ENCODE measurements at regions not wholly inside any gene's neighbourhood (a gene's known extent, or its start where the extent isn't known, plus 50 kb on each side); places are given as distances from the start of the nearest gene placed in this dataset.

GRCh38 chr9:135341612-135342169, 137.9 kb upstream of the PPP1R26 start:
- ChIA-PET CTCF (interaction anchor here (0.8 to 15.9 kb wide), 9 partner anchors 10 to 257 kb away, joined by 3 to 196 read pairs (median 4); partner anchors contain the start of gene OLFM1), POLR2A (no interaction called here)
- 52% methylated on average over 7 of the region's 13 CpGs for WGBS (ENCODE audit: missing lambda C conversion rate)
- no peak for TF ChIP-seq EHMT2 (IDR thresholded peaks at IDR 0.05; ENCODE audit: low read depth)
- no peak for TF ChIP-seq RCOR1 (IDR thresholded peaks at IDR 0.05; ENCODE audit: low read depth, low read length)
- no peak for TF ChIP-seq FOXS1 (CRISPR knock-in tag; IDR thresholded peaks at IDR 0.05)
- TF ChIP-seq ELK1 (IDR thresholded peaks at IDR 0.05; ENCODE audit: low read depth, low read length) = no peak
- TF ChIP-seq HES2 (IDR thresholded peaks at IDR 0.05) = no peak
- no peak for TF ChIP-seq PHF8 (IDR thresholded peaks at IDR 0.05; ENCODE audit: borderline replicate concordance, low read depth)
- TF ChIP-seq USF2 (IDR thresholded peaks at IDR 0.05) = no peak
- TF ChIP-seq MAFK (IDR thresholded peaks at IDR 0.05; ENCODE audit: partially characterized antibody) = no peak
- no peak for TF ChIP-seq BCL3 (IDR thresholded peaks at IDR 0.05)
- TF ChIP-seq NFE2L2 (conservative IDR thresholded peaks at IDR 0.05; ENCODE audit: low read length) = no peak
- TF ChIP-seq MYC (IDR thresholded peaks at IDR 0.05; ENCODE audit: borderline replicate concordance, low read length) = no peak
- Histone ChIP-seq H3K4me3 (no peak overlapping the region), H3K4me1 (no peaks in the 10 kb centered on the region), H3K4me2 (no peak overlapping the region), H3K9me3 (no peaks in the 10 kb centered on the region), H3K27ac (no peak overlapping the region)
- DNase-seq (ENCODE audit: low read depth in 1 of 2, low spot score in 1 of 2) = no peak
- ATAC-seq = no peak
- no peak for FAIRE-seq

GRCh38 chr9:135342206-135343130, 137.1 kb upstream of the PPP1R26 start:
- TF ChIP-seq CHD4 (IDR thresholded peaks at IDR 0.05; ENCODE audit: borderline replicate concordance) (no peak), HES2 (IDR thresholded peaks at IDR 0.05) (no peak), TFCP2L1 (CRISPR knock-in tag; IDR thresholded peaks at IDR 0.05) (no peak), POLR2A (IDR thresholded peaks at IDR 0.05; ENCODE audit: low read length) (no peak), HOXB13 (CRISPR knock-in tag; IDR thresholded peaks at IDR 0.05; ENCODE audit: low read depth) (no peak), ZC3H11A (IDR thresholded peaks at IDR 0.05) (no peak)
- 35% methylated on average over 20 of the region's 23 CpGs for WGBS (ENCODE audit: missing lambda C conversion rate)
- ChIA-PET POLR2A (no interaction called here), CTCF (interaction anchor here (1.1 to 15.9 kb wide), 14 partner anchors 9 to 258 kb away, joined by 3 to 196 read pairs (median 4); partner anchors contain the start of gene OLFM1)
- no peaks in the 10 kb centered on the region for H3K9me3 ChIP-seq
- H3K27ac ChIP-seq = no peak overlapping the region
- H3K4me1 ChIP-seq = no peaks in the 10 kb centered on the region
- ATAC-seq = no peak
- DNase-seq (ENCODE audit: low read depth in 1 of 2, low spot score in 1 of 2) = no peak
- no peak overlapping the region for H3K4me3 ChIP-seq
- H3K4me2 ChIP-seq = no peak overlapping the region
- no peak for FAIRE-seq

- WGBS (ENCODE audit: missing lambda C conversion rate) = 35% methylated on average over 6 of the region's 12 CpGs
- H3K4me2 ChIP-seq = no peak overlapping the region
- POLR2A ChIA-PET = no interaction called here
Observed at GRCh38 chr9:135343136-135343535, 136.4 kb upstream of the PPP1R26 start.

More at GRCh38 chr9:135343136-135343535, 136.4 kb upstream of the PPP1R26 start:
- ATAC-seq = no peak
- Histone ChIP-seq H3K4me3 (no peak overlapping the region), H3K27ac (no peak overlapping the region), H3K9me3 (no peaks in the 10 kb centered on the region), H3K4me1 (no peaks in the 10 kb centered on the region)
- CTCF ChIA-PET = interaction anchor here (0.7 to 15.9 kb wide), 12 partner anchors 8 to 259 kb away, joined by 3 to 196 read pairs (median 4); partner anchors contain the start of gene OLFM1
- TF ChIP-seq TP53 (CRISPR knock-in tag; IDR thresholded peaks at IDR 0.05) (no peak), POLR2A (IDR thresholded peaks at IDR 0.05; ENCODE audit: low read length) (no peak), CHD4 (IDR thresholded peaks at IDR 0.05; ENCODE audit: borderline replicate concordance) (no peak), MAX (IDR thresholded peaks at IDR 0.05) (no peak), JUN (IDR thresholded peaks at IDR 0.05) (no peak), PHF8 (IDR thresholded peaks at IDR 0.05; ENCODE audit: borderline replicate concordance, low read depth) (no peak), HOXB5 (CRISPR knock-in tag; IDR thresholded peaks at IDR 0.05) (no peak), TFCP2L1 (CRISPR knock-in tag; IDR thresholded peaks at IDR 0.05) (no peak), FOXS1 (CRISPR knock-in tag; IDR thresholded peaks at IDR 0.05) (no peak), GATA3 (IDR thresholded peaks at IDR 0.05; ENCODE audit: borderline replicate concordance) (no peak), MAFK (IDR thresholded peaks at IDR 0.05; ENCODE audit: partially characterized antibody) (no peak), ATOH8 (CRISPR knock-in tag; IDR thresholded peaks at IDR 0.05; ENCODE audit: low read depth) (no peak), EHMT2 (IDR thresholded peaks at IDR 0.05; ENCODE audit: low read depth) (no peak), NPAS2 (CRISPR knock-in tag; IDR thresholded peaks at IDR 0.05; ENCODE audit: borderline replicate concordance) (no peak), POLR2AphosphoS2 (conservative IDR thresholded peaks at IDR 0.05; ENCODE audit: low read length) (no peak), EP300 (IDR thresholded peaks at IDR 0.05) (no peak)
- no peak for DNase-seq (ENCODE audit: low read depth in 1 of 2, low spot score in 1 of 2)
- no peak for FAIRE-seq

Data from A549 (cell line).